Activated CD4-positive, alpha-beta T cell treated with anti-CD3 and anti-CD28 coated beads, Interleukin-2, amount 50 U/mL, for 16 hours (primary cell): ENCODE measurements at regions not wholly inside any gene's neighbourhood (a gene's known extent, or its start where the extent isn't known, plus 50 kb on each side); places are given as distances from the start of the nearest gene placed in this dataset.

Experiments used
- DNase-seq: peaks from one replicate; pipeline ENCODE4 v3.0.0-alpha.2; 2020

- DNase-seq, result no peak
These were observed 324.8 kb downstream of the PMP22 start for GRCh38 chr17:14940108-14940937.

- no peak for DNase-seq
These were observed 329.2 kb downstream of the PMP22 start for GRCh38 chr17:14935845-14936485.

- no peak for DNase-seq
These were observed 329.8 kb downstream of the PMP22 start for GRCh38 chr17:14935139-14935841.

- DNase-seq, result no peak
These were observed 331.4 kb downstream of the PMP22 start for GRCh38 chr17:14933676-14934075.

- DNase-seq, result peak; percentile 53
These were observed 338.5 kb downstream of the PMP22 start for GRCh38 chr17:14926526-14927122.

- no peak for DNase-seq
These were observed 339.1 kb downstream of the PMP22 start for GRCh38 chr17:14926073-14926472.

GRCh38 chr17:14925498-14925897 lies 339.6 kb downstream of the PMP22 start:
- no peak for DNase-seq

GRCh38 chr17:14923981-14924380 lies 341.1 kb downstream of the PMP22 start:
- DNase-seq, result no peak

GRCh38 chr17:14922411-14922810 lies 342.7 kb downstream of the PMP22 start:
- no peak for DNase-seq

GRCh38 chr17:14921936-14922335 lies 343.2 kb downstream of the PMP22 start:
- no peak for DNase-seq

GRCh38 chr17:14919631-14920213 lies 345.4 kb downstream of the PMP22 start:
- DNase-seq, result no peak

GRCh38 chr17:14919094-14919493 lies 346.0 kb downstream of the PMP22 start:
- DNase-seq, result no peak

GRCh38 chr17:14918540-14918939 lies 346.6 kb downstream of the PMP22 start:
- no peak for DNase-seq

- no peak for DNase-seq
These were observed 354.2 kb downstream of the PMP22 start for GRCh38 chr17:14910916-14911315.

GRCh38 chr17:14904386-14904785 lies 360.7 kb downstream of the PMP22 start:
- no peak for DNase-seq

GRCh38 chr17:14903854-14904253 lies 361.3 kb downstream of the PMP22 start:
- no peak for DNase-seq

- no peak for DNase-seq
These were observed 362.3 kb downstream of the PMP22 start for GRCh38 chr17:14902803-14903202.

GRCh38 chr17:14902297-14902696 lies 362.8 kb downstream of the PMP22 start:
- DNase-seq, result no peak

GRCh38 chr17:14901376-14901775 lies 363.8 kb downstream of the PMP22 start:
- DNase-seq, result no peak

GRCh38 chr17:14886200-14886739 lies 378.9 kb downstream of the PMP22 start:
- DNase-seq, result peak; percentile 5

- no peak for DNase-seq
These were observed 383.0 kb downstream of the PMP22 start for GRCh38 chr17:14882131-14882530.

- DNase-seq, result no peak
These were observed 389.3 kb downstream of the PMP22 start for GRCh38 chr17:14875557-14876412.
